IgD-negative memory B cell (primary cell): ENCODE measurements at regions not wholly inside any gene's neighbourhood (a gene's known extent, or its start where the extent isn't known, plus 50 kb on each side); places are given as distances from the start of the nearest gene placed in this dataset.
A peak's percentile ranks its signal among the peaks of the same experiment; 100 is the strongest.

Source experiments
- H3K27ac Mint-ChIP-seq, 3 donors: one replicate each; pipeline ENCODE4 v1.8.0; 2020 to 2022; ENCODE audit warnings: mild to moderate bottlenecking in 3 of 3, mixed read lengths in 3 of 3, moderate library complexity in 1 of 3
- H3K27me3 Mint-ChIP-seq: one replicate; pipeline ENCODE4 v1.8.0; 2021; ENCODE audit warnings: mixed read lengths
- H3K36me3 Mint-ChIP-seq: one replicate; pipeline ENCODE4 v1.8.0; 2020; ENCODE audit warnings: mild to moderate bottlenecking, mixed read lengths
- H3K4me1 Mint-ChIP-seq, 3 donors: one replicate each; pipeline ENCODE4 v1.8.0; 2020 to 2022; ENCODE audit warnings: mixed read lengths in 3 of 3, mild to moderate bottlenecking in 1 of 3
- H3K4me3 Mint-ChIP-seq, 4 donors: one replicate each; pipeline ENCODE4 v1.8.0; 2020 to 2022; ENCODE audit warnings: mild to moderate bottlenecking in 4 of 4, mixed read lengths in 4 of 4, moderate library complexity in 3 of 4
- H3K9me3 Mint-ChIP-seq, 3 donors: one replicate each; pipeline ENCODE4 v1.8.0; 2020 to 2021; ENCODE audit warnings: mixed read lengths in 3 of 3, mild to moderate bottlenecking in 1 of 3

DNA sequence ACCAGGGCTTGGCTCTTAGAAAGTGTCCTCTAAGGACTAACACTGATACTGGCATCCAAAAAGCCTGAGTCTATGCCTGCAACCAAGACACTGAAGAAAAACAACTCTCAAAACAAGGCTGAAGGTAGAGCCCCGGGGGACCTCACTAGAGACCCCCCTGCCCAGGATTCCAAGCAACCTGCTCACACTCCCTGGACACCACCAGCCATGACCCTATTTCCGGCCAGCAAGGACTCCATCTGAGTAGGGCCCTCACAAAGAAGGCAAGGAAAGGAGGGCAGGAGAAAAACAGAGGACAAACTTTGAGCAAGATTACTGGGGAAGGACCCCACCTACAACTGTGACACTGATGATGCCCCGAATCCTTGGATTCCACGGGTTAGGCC lies 343.1 kb downstream of the NPHP4 start:
- H3K4me3 Mint-ChIP-seq: no peak overlapping the region
- peaks cover 17% of the 10 kb centered on the region for H3K27me3 Mint-ChIP-seq
- no peaks in the 10 kb centered on the region for H3K4me1 Mint-ChIP-seq
- peaks cover 0 to 4% (median 1%) of the 10 kb centered on the region in 3 donors for H3K9me3 Mint-ChIP-seq
- no peaks in the 10 kb centered on the region for H3K36me3 Mint-ChIP-seq
- H3K27ac Mint-ChIP-seq: no peak overlapping the region

DNA sequence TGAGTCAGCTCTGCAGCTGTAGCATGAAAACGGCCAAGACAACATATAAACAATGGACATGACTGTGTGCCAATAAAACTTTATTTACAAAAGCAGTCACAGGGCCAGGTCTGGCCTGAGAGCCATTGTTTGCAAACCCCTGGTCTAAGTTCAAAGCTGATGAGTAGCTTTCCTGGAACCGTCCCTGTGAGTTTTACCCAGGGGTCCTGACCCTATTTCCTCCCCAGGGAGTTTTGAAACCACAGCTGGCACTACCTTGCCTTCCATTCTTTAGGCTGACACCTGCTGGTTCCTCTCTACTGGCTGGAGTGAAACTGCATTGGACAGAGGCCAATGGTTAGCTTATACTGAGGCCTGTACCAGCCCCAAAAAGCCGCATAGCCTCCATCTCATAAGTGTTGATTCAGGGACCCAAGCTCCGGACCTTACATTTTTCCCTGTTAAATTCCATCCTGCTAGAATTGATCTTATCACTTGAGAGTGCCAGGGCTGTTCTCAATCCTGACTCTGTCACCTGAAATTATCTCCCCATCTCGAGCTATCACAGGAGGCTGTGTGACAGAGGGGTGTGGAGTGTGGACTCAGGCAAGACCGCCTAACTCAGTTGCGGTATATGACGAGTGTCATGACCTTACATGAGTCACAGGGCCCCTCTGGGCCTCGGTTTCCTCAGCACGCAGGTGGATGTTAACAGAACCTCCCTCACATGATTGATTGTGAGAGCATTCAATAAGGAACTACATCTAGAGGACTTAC lies 343.6 kb downstream of the NPHP4 start:
- Mint-ChIP-seq H3K36me3 (no peaks in the 10 kb centered on the region), H3K27me3 (peaks cover 16% of the 10 kb centered on the region), H3K4me3 (no peak overlapping the region), H3K4me1 (no peaks in the 10 kb centered on the region), H3K27ac (no peak overlapping the region), H3K9me3 (peaks cover 0 to 1% (median 0%) of the 10 kb centered on the region in 3 donors)

DNA sequence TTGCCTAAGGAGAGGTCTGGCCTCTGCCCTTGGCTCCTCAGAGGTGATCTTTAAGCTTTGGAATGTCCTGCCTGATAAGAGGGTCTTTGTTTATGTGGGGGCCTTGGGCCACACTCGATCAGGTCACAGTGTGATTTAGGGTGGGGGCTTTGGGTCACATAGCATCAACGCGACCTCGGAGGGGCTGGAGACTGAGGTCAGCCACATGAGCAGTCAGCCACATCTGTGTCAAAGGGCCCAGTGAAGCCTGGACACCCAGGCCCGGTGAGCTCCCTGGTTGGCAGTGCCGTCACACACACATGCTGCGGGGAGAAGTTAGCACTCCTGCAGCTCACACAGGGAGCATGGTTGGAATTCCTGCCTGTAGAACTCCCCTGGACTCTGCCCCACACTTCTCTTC lies 345.0 kb downstream of the NPHP4 start:
- Mint-ChIP-seq H3K9me3 (peaks cover 0 to 1% (median 0%) of the 10 kb centered on the region in 3 donors), H3K4me1 (no peaks in the 10 kb centered on the region), H3K27me3 (peaks cover 11% of the 10 kb centered on the region), H3K4me3 (peak overlapping the region in 1 of 4 donors; percentile 17), H3K36me3 (no peaks in the 10 kb centered on the region), H3K27ac (no peak overlapping the region)

DNA sequence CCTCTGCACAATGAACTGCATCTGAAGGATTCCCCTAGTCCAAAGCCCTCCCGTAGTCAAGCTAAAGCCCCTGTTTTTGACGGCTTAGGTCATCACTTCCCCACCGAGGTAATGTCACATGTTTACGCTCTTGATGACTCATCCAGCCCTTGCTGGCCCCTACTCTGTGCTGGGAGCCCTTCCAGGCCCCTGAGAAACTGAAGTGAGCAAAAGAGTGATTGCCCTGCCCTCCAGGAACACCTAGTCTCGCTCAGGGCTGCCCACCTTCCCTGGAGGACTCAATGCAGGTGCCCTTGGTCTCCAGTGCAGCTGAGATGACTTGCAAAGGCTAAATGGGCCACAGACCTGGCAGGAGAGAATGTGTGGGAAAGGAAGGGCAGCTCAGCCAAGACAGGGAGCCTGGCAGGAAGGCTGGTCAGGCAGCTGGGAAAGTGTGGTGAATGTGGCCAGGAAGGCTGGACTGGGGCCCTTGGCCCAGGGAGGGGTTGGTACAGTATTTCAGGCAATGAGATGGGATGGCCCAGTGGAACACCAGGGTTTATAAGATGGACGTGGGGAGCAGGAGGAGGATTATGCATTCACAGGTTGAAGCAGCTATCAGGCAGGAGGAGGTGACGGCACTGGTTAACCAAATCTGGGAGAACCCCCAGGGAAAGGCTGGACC lies 345.6 kb downstream of the NPHP4 start:
- no peak overlapping the region for H3K4me3 Mint-ChIP-seq

DNA sequence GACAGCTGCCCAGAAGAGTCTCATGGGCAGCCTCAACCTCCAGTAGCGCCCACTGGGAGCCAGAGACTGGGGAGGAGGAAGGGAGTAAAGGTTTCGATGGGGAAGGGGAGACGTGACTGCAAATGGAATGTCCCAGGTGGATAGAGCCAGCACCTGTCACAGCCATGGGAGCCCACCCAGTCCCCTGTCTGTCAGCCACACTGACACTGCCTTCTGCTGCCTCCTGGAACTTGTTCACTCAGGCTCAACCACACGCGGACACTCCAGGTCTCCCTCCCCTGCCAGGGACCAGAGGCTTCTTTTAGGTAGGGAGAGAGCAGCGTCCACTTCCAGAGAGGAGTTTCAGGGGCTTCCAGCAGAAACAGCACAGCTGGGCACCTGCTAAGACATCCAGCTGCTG lies 346.3 kb downstream of the NPHP4 start:
- H3K27me3 Mint-ChIP-seq: peaks cover 14% of the 10 kb centered on the region
- peaks cover 0 to 1% (median 0%) of the 10 kb centered on the region in 3 donors for H3K9me3 Mint-ChIP-seq
- H3K27ac Mint-ChIP-seq: no peak overlapping the region
- H3K36me3 Mint-ChIP-seq: no peaks in the 10 kb centered on the region
- H3K4me3 Mint-ChIP-seq: no peak overlapping the region
- H3K4me1 Mint-ChIP-seq: no peaks in the 10 kb centered on the region

More for the DNA sequence above, 345.6 kb downstream of the NPHP4 start:
- Mint-ChIP-seq H3K4me1 (no peaks in the 10 kb centered on the region), H3K27ac (no peak overlapping the region), H3K36me3 (no peaks in the 10 kb centered on the region), H3K9me3 (peaks cover 0 to 1% (median 0%) of the 10 kb centered on the region in 3 donors), H3K27me3 (peaks cover 15% of the 10 kb centered on the region)

DNA sequence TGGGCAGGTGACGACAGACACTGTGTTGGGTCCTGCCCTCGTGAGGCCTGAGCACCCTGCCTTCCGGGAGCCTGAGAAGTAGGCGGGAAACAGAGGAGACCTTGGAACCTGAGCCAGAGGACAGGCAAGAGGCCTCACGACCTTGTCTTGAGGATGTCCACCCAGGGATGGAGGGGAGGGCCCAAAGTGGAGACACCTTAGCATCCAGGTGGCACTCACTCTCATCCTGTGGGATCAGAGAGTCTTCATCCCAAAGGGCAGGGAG lies 347.2 kb downstream of the NPHP4 start:
- H3K36me3 Mint-ChIP-seq: no peaks in the 10 kb centered on the region
- peaks cover 0 to 4% (median 0%) of the 10 kb centered on the region in 3 donors for H3K9me3 Mint-ChIP-seq
- H3K27me3 Mint-ChIP-seq: peaks cover 9% of the 10 kb centered on the region
- H3K27ac Mint-ChIP-seq: no peak overlapping the region
- no peaks in the 10 kb centered on the region for H3K4me1 Mint-ChIP-seq
- H3K4me3 Mint-ChIP-seq: no peak overlapping the region

DNA sequence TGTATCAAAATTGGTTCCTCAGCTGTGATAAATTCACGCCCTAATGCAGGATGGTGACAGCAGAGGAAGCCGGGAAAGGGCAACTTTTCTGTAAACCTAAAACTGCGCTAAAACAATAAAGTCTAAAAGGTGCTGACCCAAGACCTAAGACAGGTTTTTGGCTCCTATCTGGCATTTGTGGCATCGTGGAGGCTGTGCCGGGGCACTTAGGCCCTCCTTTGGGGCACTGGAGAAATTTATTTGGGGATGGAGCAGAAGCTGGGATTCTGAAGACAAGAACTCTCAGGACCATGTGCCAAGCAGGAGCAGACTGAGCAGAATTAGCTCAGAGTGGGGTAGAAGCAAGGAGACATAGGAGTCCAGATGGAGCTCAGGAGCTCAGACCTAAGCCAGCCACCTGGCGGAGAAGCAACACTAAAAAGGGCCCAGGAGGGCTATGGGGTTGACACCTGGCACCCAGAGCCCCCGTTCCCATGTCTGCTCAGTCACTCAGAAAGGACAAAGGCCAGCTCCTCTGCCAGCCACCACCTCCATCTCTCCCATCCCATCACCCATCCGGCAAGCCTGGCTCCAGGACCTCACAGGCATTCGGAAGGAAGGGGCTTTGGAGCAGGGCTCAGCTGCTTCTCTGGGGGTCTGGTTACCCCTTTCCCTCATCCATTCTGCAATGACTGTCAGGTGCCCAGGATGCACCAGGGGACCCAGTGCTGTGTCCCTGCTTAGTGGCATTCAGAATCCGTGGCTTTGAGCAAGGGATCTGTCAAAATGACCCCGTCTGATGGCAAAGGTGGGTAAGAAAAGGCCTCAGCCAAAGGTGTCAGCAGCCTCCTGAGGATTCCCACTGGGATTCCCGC lies 347.7 kb downstream of the NPHP4 start:
- H3K4me3 Mint-ChIP-seq: no peak overlapping the region
- H3K36me3 Mint-ChIP-seq: no peaks in the 10 kb centered on the region
- no peaks in the 10 kb centered on the region for H3K4me1 Mint-ChIP-seq
- peaks cover 9% of the 10 kb centered on the region for H3K27me3 Mint-ChIP-seq
- no peak overlapping the region for H3K27ac Mint-ChIP-seq
- peaks cover 0 to 5% (median 0%) of the 10 kb centered on the region in 3 donors for H3K9me3 Mint-ChIP-seq

DNA sequence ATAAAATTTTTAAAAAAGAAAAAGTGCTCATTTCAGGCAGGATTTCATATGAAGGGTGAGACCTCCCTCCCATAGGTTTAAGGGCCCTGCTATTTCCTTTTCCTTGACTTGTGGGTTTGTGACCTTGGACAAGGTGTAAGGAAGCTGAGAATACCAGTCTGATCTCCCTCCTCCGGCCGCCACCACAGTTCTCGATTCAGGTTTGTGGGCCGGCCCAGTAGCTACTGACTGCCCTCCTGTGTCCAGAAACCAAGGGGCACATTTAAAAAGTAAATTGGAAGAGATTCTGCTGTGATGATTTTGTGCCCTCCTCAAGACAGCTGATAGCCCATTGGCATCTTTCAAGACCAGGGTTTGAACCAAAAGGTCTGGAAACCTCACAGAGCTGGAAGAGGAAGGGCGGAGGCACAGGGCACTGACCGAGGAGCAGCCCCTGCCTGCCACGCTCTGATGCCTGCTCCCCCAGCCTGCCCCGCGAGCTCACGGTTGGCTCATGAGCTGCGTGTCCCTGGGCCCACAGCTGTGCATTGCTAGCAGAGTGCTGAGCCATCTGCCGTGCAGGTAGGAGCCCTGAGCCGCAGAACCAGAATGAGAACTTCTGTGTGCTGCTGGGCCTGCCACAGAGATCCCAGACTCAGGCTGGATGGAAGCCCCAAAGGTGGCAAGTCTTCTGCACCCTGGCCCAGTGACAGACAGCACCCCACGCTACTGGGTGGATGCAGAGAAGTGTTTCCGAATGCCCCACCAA lies 348.7 kb downstream of the NPHP4 start:
- Mint-ChIP-seq H3K27me3 (peaks cover 9% of the 10 kb centered on the region), H3K4me1 (no peaks in the 10 kb centered on the region)

DNA sequence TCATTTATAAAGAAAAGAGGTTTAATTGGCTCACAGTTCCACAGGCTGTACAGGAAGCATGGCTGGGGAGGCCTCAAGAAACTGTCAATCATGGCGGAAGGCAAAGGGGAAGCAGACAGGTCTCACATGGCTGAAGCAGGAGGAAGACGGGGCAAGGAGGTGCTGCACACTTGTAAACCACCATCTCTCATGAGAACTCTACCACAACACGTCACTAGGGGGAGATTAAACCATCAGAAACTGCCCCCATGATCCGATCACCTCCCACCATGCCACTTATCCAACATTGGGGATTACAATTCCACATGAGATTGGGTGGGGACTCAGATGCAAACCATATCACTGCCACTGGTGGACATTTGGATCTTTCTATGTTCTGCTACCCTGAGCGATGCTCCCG lies 351.4 kb downstream of the NPHP4 start:
- Mint-ChIP-seq H3K27me3 (peaks cover 14% of the 10 kb centered on the region), H3K27ac (no peak overlapping the region), H3K36me3 (no peaks in the 10 kb centered on the region), H3K4me3 (no peak overlapping the region), H3K9me3 (peaks cover 0 to 5% (median 3%) of the 10 kb centered on the region in 3 donors), H3K4me1 (no peaks in the 10 kb centered on the region)

More for the DNA sequence above, 348.7 kb downstream of the NPHP4 start:
- H3K9me3 Mint-ChIP-seq: peaks cover 0 to 5% (median 0%) of the 10 kb centered on the region in 3 donors
- H3K27ac Mint-ChIP-seq: no peak overlapping the region
- no peaks in the 10 kb centered on the region for H3K36me3 Mint-ChIP-seq
- no peak overlapping the region for H3K4me3 Mint-ChIP-seq

DNA sequence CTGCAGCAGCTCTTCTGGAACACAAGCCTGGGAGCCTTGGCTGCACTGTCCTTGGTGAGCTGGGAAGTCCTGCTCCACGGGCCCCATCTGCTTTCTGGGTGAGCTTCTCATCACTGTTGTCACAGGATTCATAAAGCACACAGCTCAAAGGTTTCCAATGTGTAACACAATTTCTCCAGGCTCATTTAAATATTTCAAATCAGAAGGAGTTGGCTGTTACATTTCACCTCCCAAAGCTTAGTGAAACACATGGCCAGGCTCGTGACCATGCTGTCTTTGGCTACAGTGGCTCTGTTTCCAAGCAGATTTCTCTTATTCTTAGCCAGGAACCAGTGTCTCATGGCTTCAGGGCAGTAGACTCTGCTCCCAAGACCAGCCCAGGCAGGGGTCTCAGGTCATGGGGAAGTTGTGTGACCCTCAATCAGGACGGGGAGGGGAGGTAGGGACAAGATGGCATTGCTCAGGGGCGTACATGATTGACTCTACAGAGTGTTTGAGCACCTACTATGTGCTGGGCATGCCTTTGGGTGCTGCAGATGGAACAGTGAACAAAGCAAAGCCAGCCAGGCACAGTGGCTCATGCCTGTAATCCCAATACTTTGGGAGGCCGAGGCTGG lies 353.0 kb downstream of the NPHP4 start:
- Mint-ChIP-seq H3K36me3 (no peaks in the 10 kb centered on the region), H3K27me3 (peaks cover 10% of the 10 kb centered on the region), H3K9me3 (peaks cover 0 to 4% (median 3%) of the 10 kb centered on the region in 3 donors)

DNA sequence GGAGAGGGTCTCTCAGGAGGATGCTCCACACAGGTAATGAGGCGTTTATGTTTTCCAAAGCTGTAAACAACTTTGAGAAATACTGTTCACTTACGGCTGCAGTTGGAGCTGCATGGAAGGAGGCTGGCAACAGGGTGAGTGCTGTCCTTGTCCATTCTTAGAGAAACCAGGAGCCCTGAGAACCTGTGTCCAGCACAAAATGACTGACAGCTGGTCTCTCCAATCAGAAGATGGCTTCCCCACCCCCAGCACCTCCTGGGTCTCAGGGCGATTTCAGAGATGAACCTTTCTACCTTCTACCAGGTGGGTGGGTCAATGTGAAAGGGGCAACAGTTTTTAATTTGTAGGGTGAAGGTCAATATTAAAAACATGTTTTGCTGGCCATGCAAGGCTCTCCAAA lies 353.6 kb downstream of the NPHP4 start:
- Mint-ChIP-seq H3K4me3 (no peak overlapping the region), H3K9me3 (peaks cover 0 to 4% (median 3%) of the 10 kb centered on the region in 3 donors), H3K27ac (no peak overlapping the region), H3K27me3 (peaks cover 10% of the 10 kb centered on the region), H3K4me1 (no peaks in the 10 kb centered on the region), H3K36me3 (no peaks in the 10 kb centered on the region)

More for the DNA sequence above, 353.0 kb downstream of the NPHP4 start:
- no peak overlapping the region for H3K4me3 Mint-ChIP-seq
- no peak overlapping the region for H3K27ac Mint-ChIP-seq
- H3K4me1 Mint-ChIP-seq: no peaks in the 10 kb centered on the region

DNA sequence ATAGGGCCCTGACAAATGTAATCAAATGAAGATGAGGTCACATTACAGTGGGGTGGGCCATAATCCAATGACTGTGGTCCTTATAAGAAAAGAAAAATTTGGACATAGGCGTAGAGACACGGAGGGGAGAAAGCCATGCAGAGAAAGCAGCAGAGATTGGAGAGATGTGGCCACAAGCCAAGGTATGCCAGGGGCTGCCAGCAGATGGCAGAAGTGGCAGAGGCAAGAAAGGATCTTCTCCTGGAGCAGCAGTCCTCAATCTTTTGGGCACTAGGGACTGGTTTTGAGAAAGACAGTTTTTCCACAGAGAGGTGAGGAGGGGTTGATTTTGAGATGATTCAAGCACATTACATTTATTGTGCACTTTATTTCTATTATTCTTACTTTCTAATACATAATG lies 355.1 kb downstream of the NPHP4 start:
- Mint-ChIP-seq H3K9me3 (peaks cover 0 to 5% (median 4%) of the 10 kb centered on the region in 3 donors), H3K36me3 (no peaks in the 10 kb centered on the region), H3K4me3 (no peak overlapping the region), H3K27ac (no peak overlapping the region), H3K4me1 (no peaks in the 10 kb centered on the region), H3K27me3 (peaks cover 10% of the 10 kb centered on the region)

DNA sequence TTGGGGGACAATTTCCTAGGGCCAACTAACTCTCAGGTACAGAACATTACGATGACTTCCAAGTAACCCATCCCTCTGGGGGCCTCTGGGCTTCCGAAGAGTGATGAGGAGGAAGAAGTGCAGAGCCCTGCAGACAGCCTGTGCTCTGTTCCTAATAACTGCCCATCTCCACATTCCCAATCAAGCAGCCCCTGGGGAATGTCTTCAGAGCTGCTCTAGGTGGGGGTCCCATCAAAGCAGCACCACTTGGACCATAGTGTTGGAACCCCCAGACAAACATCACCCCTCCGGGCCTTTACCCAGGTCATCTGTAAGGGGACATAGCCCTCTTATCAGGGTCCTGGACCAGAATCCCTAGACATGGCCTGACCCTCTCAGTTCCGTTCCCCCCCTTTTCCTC lies 357.3 kb downstream of the NPHP4 start:
- H3K9me3 Mint-ChIP-seq: peaks cover 0 to 5% (median 0%) of the 10 kb centered on the region in 3 donors
- no peak overlapping the region for H3K27ac Mint-ChIP-seq
- H3K27me3 Mint-ChIP-seq: peaks cover 8% of the 10 kb centered on the region
- no peaks in the 10 kb centered on the region for H3K4me1 Mint-ChIP-seq
- H3K4me3 Mint-ChIP-seq: no peak overlapping the region
- no peaks in the 10 kb centered on the region for H3K36me3 Mint-ChIP-seq

DNA sequence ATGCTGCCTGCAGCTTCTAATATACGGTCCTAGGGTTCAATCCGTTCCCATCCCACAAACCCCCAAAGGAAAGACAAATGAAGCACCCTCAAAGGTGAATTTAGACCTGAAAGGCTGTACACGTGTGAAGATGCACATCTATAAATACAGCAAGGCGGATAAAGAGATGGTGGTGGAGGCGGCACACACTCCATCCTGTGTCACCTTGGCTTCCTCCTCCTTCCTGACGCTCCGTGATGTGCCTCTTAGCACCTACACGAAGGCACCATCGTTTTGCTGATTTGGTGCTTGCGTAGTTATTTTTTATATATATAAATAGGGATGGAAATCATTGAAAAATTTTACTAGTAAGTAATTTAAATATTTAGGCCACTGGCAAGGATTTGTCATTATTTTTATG lies 359.4 kb downstream of the NPHP4 start:
- no peaks in the 10 kb centered on the region for H3K4me1 Mint-ChIP-seq
- peaks cover 8% of the 10 kb centered on the region for H3K27me3 Mint-ChIP-seq
- peaks cover 0 to 5% (median 0%) of the 10 kb centered on the region in 3 donors for H3K9me3 Mint-ChIP-seq
- H3K27ac Mint-ChIP-seq: no peak overlapping the region
- H3K4me3 Mint-ChIP-seq: no peak overlapping the region
- H3K36me3 Mint-ChIP-seq: no peaks in the 10 kb centered on the region
